NCI-H2196 (cell line): ENCODE measurements at regions not wholly inside any gene's neighbourhood (a gene's known extent, or its start where the extent isn't known, plus 50 kb on each side); places are given as distances from the start of the nearest gene placed in this dataset.

Experiments
- DNase-seq: peaks from one replicate; lab custom pipeline; 2025; ENCODE audit not compliant: unreplicated experiment; lab: John Stamatoyannopoulos, UW

GRCh38 chr4:140250989-140251552 lies 97.1 kb upstream of the MAML3 start:
- DNase-seq = no peak

DNA sequence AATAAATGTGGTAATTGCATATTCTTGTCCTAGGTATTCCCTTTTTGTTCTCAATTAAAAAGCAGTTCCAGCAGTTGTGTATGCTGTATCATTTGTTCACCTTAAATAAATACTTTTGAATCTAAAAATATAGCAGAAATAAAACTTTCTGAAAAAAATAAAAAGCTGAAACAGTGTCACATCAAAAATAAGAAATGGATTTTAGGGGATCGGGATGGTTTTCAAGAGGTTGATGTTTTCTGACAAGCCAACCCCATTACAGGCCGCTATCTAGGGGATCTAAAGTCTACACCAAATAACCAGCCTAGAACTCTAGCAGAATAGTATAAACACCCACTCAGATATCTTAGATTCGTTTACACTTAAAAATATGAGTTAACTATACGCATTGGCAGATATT lies 95.4 kb upstream of the MAML3 start:
- DNase-seq = no peak

DNA sequence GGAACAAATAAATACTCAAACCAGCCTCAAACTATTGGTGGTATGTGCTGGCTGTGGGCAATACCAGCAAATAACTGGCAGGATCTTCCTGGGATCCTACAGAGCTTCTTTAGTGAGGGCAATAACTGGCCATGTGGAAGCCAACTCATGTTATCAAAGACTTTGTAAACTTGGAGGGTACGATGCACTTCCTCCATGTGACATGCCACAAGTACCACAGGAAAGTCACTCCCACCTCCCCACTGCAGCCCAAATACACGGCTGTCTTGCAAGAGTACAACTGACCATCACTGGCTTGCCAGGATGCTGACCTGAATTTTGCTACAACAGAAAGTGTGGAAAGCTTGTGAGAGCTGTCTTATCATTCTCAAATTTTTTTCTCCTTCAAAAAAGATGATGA lies 93.3 kb upstream of the MAML3 start:
- DNase-seq = no peak

- DNase-seq = no peak
These were observed 92.2 kb upstream of the MAML3 start for GRCh38 chr4:140246216-140246615.

DNA sequence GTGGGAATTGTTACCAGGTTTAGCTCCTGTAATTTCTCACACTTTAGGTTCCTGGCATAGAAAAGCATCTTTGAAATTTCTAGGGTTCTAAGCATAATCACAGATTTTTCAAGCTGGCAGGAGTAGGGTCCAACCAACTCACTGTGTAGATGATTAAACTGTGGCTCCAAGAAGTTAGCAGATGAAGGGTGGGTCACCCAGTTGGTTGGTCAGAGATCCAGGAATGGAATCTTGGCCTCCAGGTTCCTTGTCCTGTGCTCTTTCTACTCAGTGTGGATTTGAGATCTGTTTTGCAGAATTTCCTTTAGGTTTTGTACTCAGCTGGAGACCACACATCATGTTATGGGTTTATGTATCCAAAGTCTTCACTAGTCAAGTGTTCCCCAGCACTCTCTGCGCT lies 90.3 kb upstream of the MAML3 start:
- DNase-seq = no peak

DNA sequence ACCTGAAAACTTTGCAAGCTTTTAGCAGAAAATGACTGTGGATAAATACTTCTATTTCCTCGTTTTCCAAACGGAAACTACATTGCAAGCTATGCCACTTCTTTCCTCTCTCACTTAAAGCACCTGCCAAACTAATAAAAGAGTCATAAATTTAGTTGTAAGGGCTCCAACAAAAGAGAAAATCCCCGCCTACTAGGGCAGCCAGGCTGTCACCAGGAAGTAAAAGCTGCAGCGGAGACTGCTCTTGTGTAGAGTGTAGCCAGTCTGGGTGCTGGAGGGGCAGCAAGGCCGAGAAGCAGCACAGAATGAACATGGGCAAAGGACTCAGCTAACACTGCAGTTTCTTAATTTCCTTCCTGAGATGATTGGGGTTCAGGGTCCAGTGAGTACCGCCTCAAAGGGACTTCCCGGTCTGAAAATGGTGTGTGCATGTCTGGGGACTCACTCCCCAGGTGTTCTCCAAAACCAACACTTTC lies 89.3 kb upstream of the MAML3 start:
- DNase-seq = peak; percentile 65

DNA sequence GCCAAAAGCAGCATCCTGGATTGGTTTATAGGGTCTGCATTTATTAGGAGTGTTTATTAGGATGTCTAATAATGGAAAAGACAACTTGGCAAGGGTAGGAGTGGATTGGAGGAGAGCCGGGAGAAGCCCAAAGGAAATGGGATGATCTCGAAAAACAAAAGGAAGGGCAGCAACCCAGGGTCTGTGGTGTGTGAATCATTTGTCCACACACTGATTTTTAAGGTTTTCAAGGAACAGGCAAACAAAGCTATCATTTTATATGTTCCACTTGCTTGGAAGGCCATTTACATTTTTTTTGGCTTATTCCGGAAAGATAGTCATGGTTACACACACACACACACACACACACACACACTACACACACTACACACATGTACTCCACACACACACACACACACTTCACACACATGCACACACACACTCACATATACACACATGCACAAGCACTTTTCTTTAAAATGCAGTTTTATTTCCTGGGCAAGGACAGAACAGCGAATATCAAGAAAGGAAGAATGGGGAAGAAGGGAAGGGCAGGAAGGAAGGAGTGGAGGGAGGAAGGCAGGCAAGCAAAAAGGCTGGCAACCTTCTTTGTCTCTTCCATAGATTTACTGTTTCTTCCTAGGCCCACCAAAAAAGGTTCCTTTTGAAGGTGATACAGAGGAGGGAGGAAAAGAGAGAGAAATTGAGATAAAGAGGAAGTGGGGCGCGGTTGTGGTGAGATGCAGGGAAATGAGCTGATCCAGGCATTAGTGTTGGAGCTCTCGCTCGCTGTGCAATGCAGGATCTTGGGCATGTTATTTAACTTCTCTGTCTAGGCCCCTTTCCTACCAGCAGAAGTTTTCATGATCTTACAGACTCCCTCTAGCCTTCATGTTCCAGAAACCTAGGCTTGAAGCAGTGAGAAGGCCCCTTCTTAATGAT lies 88.6 kb upstream of the MAML3 start:
- DNase-seq = no peak

DNA sequence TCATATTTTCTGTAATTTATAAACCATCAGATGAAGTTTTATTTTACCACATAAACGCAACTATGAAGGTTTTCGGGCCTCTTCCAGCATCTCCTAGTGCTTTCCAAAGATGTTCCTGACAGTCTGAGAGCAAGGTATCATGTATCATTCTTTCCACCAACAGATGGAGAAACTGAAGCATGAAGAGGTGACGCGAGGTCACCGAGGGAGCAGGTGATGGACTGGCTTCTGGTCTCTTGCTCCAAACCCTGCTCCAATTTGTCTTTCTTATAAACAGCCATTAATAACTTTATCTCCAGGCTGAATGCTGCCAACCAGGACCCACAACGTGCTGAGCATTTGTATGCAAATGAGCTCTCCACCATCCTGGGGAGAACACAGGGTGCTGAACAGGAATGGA lies 86.3 kb upstream of the MAML3 start:
- peak; percentile 39 for DNase-seq

GRCh38 chr4:140239311-140239710 lies 85.3 kb upstream of the MAML3 start:
- DNase-seq = no peak

GRCh38 chr4:140238351-140239056 lies 84.5 kb upstream of the MAML3 start:
- DNase-seq = peak; percentile 88

DNA sequence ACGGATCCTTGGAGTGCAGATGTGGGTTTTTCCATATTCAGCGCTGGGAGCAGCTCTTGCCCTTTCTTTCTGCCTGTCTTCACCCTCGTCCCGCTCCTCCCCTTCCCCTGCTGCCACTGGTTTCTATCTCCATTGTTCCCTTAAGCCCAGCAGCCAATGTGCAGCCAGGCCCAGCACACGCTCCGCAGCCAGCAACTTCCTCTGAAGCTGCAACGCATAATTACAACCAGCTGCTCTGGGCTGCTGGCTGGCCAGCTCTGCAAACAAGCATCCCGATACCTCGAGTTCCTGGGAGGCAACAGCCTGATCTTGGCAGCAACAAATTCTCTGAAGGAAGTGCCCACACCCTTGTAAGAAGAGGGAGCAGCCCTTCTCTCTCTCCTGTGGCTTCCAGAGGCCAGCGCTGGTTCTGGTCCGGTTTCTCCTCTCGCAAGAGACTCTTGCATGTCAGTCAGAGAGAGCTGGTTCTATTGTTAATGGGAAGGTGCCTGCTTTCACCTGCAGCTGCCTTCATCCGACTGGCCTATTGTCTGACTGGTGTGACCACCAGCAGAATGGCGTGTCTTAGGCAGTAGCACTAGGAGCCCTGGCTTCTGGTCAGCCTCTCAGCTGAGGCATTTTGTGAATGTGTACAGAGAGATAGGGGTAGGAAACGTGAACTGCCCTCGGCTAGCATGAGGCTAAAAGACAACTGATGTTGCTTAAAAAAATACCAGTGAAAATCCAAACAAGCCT lies 83.8 kb upstream of the MAML3 start:
- peak; percentile 65 for DNase-seq

- DNase-seq = no peak
These were observed 82.7 kb upstream of the MAML3 start for GRCh38 chr4:140236654-140237169.

DNA sequence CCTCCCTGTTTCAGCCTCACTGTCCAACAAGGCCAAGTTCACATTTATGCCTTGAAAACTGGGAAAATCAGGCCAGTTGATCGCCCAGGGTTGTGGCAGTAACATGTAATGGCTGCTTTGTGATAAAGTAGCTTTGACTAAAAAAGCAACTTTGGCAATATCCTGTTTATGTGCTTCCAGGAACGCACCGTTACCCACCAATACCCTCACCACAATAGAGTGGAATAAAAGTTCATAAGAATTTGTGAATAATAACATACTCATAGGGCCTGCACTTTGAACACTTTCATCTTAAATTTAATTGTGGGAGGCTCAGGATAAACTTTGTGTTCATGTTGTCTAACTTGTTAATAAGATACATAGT lies 80.7 kb upstream of the MAML3 start:
- DNase-seq = no peak

- DNase-seq = no peak
These were observed 80.1 kb upstream of the MAML3 start for GRCh38 chr4:140233791-140234696.

GRCh38 chr4:140229881-140230280 lies 75.9 kb upstream of the MAML3 start:
- DNase-seq = no peak

DNA sequence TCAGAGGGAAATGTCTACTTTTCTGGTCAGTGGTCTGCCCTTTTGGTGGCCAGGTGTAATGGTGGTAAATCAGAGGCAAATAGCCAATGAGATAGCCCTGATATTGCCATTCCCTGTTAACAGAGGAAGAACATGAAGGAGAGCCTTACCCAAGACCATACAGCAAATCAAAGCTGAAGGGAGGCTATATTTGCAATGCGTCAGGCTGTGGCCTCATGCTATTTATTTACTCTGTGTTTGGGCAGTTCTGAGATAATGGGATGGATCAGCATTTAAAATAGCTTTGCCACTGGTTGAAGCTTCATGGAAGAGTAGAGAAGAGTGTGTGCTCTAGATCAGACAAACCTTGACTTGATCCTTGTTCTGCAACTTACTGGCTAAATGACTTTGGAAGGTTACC lies 73.3 kb upstream of the MAML3 start:
- DNase-seq = no peak

GRCh38 chr4:140223056-140223810 lies 69.2 kb upstream of the MAML3 start:
- DNase-seq = no peak

DNA sequence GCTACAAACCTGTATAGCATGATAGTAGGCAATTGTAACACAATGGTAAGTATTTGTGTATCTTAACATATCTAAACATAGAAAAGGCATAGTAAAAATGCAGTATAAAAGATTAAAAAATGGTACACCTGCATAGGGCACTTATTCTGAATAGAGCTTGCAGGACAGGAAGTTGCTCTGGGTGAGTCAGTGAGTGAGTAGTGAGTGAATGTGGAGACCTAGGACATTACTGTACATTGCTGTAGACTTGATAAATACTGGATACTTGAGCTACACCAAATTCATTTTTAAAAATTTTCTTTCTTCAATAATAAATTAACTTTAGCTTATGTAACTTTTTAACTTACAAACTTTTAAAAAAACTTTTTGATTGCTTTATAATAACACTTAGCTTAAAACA lies 68.2 kb upstream of the MAML3 start:
- DNase-seq = no peak

DNA sequence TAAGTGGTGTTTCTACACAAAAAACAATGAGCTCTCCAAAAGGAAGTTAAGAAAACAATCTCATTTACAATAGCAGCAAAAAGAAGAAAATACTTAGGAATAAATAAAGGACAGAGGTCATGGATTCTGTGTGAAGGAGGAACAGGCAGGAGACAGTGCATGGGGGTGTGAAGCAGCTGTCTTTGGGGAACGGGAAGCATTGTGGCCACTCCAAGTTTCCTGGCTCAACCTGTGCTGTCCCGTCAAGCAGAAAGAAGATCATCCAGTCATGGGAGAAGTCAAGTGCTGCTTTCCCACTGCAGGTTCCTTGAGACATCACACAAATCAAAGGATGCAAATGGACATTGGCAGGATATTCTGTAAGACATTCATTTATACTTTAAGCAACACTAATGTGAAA lies 66.1 kb upstream of the MAML3 start:
- no peak for DNase-seq
